ENCODE measurements at regions not wholly inside any gene's neighbourhood (a gene's known extent, or its start where the extent isn't known, plus 50 kb on each side); places are given as distances from the start of the nearest gene placed in this dataset.
"Not testable (repeated sequence)": the region's sequence is repeated elsewhere in the genome, so short reads cannot be mapped to it uniquely, and the experiment has no call there.

GRCh38 chr18:28727189-28727588, 550.3 kb upstream of the CDH2 start:
- DNase-seq, result not testable (repeated sequence)

- no peak for DNase-seq
Measured at GRCh38 chr18:28725876-28726275, 548.9 kb upstream of the CDH2 start.

GRCh38 chr18:28723506-28723905, 546.6 kb upstream of the CDH2 start:
- peak; percentile 20 for DNase-seq

- no peak for DNase-seq
Measured at GRCh38 chr18:28718696-28719095, 541.8 kb upstream of the CDH2 start.

- no peak for DNase-seq
Measured at GRCh38 chr18:28716338-28716737, 539.4 kb upstream of the CDH2 start.

- DNase-seq, result no peak
Measured at GRCh38 chr18:28715206-28715605, 538.3 kb upstream of the CDH2 start.

GRCh38 chr18:28714498-28714897, 537.6 kb upstream of the CDH2 start:
- DNase-seq, result no peak

GRCh38 chr18:28712796-28713425, 536.0 kb upstream of the CDH2 start:
- DNase-seq, result no peak

GRCh38 chr18:28712172-28712571, 535.2 kb upstream of the CDH2 start:
- DNase-seq, result no peak

- no peak for DNase-seq
Measured at GRCh38 chr18:28711096-28711495, 534.2 kb upstream of the CDH2 start.

GRCh38 chr18:28707006-28707405, 530.1 kb upstream of the CDH2 start:
- no peak for DNase-seq

GRCh38 chr18:28706397-28706796, 529.5 kb upstream of the CDH2 start:
- DNase-seq, result no peak

- DNase-seq, result no peak
Measured at GRCh38 chr18:28705482-28705881, 528.6 kb upstream of the CDH2 start.

- DNase-seq, result no peak
Measured at GRCh38 chr18:28692337-28692736, 515.4 kb upstream of the CDH2 start.

- no peak for DNase-seq
Measured at GRCh38 chr18:28691496-28691840, 514.5 kb upstream of the CDH2 start.

- DNase-seq, result no peak
Measured at GRCh38 chr18:28690836-28691495, 514.0 kb upstream of the CDH2 start.

GRCh38 chr18:28690100-28690499, 513.2 kb upstream of the CDH2 start:
- DNase-seq, result no peak

- DNase-seq, result no peak
Measured at GRCh38 chr18:28689588-28689987, 512.7 kb upstream of the CDH2 start.

GRCh38 chr18:28684746-28685355, 507.9 kb upstream of the CDH2 start:
- DNase-seq, result no peak

GRCh38 chr18:28682912-28683311, 506.0 kb upstream of the CDH2 start:
- no peak for DNase-seq

GRCh38 chr18:28669165-28669564, 492.2 kb upstream of the CDH2 start:
- no peak for DNase-seq

GRCh38 chr18:28666216-28666615, 489.3 kb upstream of the CDH2 start:
- DNase-seq, result no peak

GRCh38 chr18:28657961-28658360, 481.0 kb upstream of the CDH2 start:
- DNase-seq, result peak; percentile 4

GRCh38 chr18:28652654-28653053, 475.7 kb upstream of the CDH2 start:
- DNase-seq, result no peak

GRCh38 chr18:28651298-28651697, 474.4 kb upstream of the CDH2 start:
- DNase-seq, result no peak
